ENCODE measurements at regions not wholly inside any gene's neighbourhood (a gene's known extent, or its start where the extent isn't known, plus 50 kb on each side); places are given as distances from the start of the nearest gene placed in this dataset.
A peak's percentile ranks its signal among the peaks of the same experiment; 100 is the strongest.

- DNase-seq: peak; percentile 71
Observed at GRCh38 chr10:79007421-79008319, 61.1 kb upstream of the ZMIZ1 start.

GRCh38 chr10:79009145-79009544, 59.6 kb upstream of the ZMIZ1 start:
- DNase-seq: no peak

- DNase-seq: no peak
Observed at GRCh38 chr10:79012567-79012966, 56.2 kb upstream of the ZMIZ1 start.

GRCh38 chr10:79013406-79013987, 55.3 kb upstream of the ZMIZ1 start:
- no peak for DNase-seq

GRCh38 chr10:79014796-79015195, 54.0 kb upstream of the ZMIZ1 start:
- no peak for DNase-seq

- no peak for DNase-seq
Observed at GRCh38 chr10:79017882-79018520, 50.8 kb upstream of the ZMIZ1 start.

GRCh38 chr10:79018521-79019011, 50.2 kb upstream of the ZMIZ1 start:
- no peak for DNase-seq
